Occipital lobe (tissue), 1 donor: ENCODE measurements at regions not wholly inside any gene's neighbourhood (a gene's known extent, or its start where the extent isn't known, plus 50 kb on each side); places are given as distances from the start of the nearest gene placed in this dataset.

Experiments
- DNase-seq: peaks from one replicate; lab custom pipeline; 2025; lab: John Stamatoyannopoulos, UW

GRCh38 chr2:121073320-121074210 lies 211.4 kb downstream of the TFCP2L1 start:
- DNase-seq = no peak

DNA sequence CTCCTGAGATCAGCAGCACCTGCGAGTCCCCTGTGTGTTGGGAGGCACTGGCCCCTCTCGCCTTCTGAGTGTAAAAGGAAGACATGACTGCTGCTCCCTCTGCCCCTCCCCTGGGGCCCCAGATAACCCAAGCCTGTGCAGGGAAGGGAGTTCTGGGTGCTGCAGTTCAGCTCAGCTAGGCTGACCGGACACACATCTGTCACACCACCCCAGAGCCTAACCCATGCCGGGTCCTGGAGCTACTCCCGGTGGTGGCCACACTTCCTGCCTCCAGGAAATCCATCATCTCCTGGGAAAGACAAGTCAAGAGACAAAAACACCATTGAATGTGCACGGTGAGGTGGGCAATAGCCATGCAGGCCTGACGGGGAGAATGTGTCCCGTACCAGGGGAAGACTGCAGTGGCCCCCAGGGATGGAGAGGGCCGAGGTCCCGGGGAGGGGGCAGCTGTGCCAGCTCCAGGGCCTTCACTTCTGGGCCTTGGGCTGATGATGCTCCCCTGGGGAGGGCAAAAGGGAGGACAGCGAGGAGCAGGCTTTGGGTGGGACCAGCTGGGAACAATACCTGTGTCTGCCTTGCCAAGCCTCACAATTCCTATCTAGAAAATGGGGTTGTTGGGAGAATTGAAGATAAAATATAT lies 210.6 kb downstream of the TFCP2L1 start:
- DNase-seq = no peak

DNA sequence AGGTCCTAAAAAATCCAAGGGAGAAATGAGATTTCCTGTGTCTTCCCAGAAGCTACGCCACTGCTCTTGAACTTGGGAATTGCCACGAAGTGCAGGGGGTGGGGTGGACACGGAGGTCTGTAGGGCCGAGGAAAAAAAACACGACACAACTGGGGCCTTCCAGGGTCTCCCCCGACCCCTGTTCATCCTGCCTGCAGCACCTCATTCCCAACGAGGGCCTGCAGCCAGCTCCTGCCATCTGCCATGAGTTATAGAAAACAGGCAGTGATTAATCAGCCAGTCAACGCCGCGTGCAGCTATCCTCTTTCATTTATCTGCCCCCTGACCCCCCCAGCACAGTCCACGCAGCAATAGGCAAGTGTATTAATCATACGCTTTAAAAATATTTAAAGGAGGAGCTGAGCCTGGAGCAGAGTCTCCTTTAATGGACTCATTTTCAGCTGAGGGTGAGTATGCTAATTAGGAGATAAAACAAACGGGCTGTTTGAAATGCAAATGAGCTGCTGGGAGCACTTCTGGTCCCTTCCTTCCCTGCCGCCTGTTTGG lies 209.9 kb downstream of the TFCP2L1 start:
- DNase-seq = peak; percentile 46

DNA sequence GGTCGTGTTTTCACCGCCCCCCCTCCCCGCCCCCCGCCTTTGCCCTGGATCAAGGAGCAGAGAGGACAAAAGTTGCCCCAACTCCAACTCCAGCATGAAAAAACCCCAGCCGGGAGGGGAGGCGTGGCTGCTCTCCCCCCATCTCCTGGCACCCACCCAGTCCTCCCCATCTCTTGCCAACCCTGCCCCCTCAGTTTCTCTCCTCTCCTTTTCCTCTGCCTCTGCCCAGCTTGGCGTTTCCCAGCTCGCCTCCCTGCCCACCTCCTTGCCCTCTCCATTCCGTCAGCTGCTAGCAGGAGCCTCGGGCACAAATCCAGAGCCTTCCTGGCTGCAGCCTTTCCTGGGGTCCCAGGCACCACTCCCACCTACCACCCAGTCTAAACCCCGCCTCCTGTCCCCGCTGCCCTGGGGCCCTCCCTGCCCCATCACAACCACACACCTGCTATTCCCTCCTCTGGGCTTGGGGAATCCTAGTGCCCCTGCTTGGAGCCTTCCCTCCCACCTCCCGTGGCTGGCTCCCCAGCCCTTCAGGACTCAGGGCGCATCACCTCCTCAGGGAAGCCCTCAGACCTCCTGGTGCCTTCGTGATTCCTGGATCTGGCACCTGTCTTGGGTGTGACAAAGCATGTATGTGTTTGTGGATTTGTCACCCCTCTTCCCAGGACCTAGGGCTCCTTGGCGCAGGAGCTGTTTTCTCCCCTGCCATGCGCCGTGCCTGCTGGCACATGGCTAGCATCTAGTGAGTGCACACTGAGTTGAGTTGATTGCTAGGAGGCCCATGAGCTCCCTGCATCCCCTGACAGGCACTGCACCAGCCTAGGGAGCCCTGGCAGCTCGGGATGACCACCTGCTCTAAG lies 209.1 kb downstream of the TFCP2L1 start:
- no peak for DNase-seq

DNA sequence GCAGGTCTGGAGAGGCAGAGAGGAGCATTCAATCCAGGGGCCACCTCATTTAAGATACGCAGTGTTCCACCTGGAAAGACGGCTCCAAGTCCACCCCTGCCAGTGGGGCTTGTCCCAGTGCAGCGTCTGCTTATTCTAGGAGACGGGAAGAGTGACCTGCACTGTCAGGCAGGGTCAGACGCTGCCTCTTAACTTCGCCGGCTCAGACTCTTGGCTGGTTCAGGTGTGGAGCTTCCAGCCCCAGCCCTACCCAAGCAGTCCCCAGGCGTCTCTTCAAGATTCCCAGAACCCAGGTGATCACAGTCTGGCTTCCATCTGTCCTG lies 208.5 kb downstream of the TFCP2L1 start:
- DNase-seq = no peak

GRCh38 chr2:121076885-121077549 lies 208.0 kb downstream of the TFCP2L1 start:
- no peak for DNase-seq

DNA sequence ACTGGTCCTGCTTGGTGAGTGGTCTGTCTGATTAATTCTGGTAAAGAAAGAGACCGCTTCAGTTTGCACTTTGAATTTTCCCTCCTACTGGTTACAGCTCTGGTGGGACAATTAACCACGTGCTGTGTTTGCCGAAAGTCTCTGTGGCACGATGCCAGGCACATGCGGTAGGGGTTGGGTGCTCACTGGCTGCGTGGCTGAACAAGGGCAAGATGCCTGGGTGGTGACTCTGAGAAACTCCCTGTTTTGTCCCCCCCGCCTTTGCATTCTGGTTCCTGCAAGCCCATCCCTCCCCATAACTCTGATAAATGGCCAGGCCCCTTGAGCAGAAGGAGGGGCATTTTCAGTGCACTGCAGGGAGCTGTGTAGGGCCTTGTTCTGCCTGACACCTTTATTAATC lies 206.1 kb downstream of the TFCP2L1 start:
- no peak for DNase-seq

GRCh38 chr2:121080013-121080772 lies 204.8 kb downstream of the TFCP2L1 start:
- peak; percentile 11 for DNase-seq

DNA sequence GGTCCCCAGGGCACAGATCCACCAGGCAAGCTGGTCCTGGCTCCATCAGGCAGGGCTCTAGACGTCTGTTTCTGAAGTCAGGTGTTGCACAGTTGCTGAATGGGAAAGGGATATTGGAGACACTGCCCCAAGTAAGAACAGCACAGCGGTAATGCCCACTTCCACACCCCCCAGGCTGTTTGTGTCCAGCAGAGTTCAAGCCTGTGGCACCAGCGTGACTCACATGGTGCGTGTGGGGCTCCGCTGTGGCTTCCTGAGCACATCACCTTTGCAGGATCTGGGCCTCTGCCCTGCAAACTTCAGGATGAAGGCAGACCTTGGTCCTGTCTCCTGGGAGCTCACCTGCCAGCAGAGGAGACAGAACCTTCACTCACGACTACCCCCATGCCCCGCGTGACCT lies 203.3 kb downstream of the TFCP2L1 start:
- DNase-seq = no peak

- no peak for DNase-seq
These were observed 202.8 kb downstream of the TFCP2L1 start for GRCh38 chr2:121082191-121082590.

DNA sequence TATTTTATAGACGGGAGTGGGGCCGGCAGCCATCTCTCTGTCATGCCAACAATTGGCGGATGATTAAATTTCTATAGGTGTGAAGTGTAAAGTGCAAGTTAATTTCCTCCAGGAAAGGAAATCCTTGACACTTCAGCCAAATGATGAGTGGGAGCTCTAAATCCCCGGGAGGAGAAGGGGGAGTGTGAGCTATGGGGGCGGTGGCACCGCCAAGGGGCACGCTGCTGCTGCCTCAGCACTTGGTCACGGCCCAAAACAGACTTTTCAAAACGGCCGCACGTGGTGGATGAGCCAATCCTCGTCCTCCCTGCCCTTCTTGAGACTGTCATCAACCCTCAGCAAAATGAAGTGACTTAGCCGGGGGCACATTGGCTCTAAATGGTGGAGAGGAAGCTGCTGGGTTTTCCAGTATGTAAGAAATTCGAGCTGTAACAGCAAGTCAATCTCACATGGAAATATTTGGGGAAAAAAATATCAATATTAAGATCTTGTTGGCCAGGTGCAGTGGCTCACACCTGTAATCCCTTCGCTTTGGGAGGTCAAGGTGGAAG lies 200.8 kb downstream of the TFCP2L1 start:
- DNase-seq = no peak

GRCh38 chr2:121085801-121086200 lies 199.2 kb downstream of the TFCP2L1 start:
- no peak for DNase-seq

- no peak for DNase-seq
These were observed 198.6 kb downstream of the TFCP2L1 start for GRCh38 chr2:121086450-121086849.

DNA sequence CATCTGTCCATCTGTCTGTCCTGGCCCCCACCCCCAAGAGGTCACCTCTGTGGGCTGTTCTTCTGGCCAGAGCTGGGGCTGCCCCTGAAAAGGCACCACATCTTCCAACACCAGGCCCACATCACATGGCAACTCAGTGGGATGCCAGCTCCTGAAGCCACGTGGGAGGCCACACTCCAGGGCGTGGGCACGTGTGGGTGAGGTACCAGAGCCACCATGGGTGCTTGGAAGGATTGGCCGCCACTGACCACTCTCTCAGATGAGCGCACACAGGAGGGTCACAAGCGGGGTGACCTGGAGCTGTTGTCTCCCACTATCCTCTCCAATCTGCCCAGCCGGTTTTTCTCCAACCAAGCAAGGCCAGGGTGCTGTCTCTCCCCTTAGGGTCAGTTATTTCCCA lies 197.9 kb downstream of the TFCP2L1 start:
- DNase-seq = no peak

GRCh38 chr2:121088251-121089165 lies 196.5 kb downstream of the TFCP2L1 start:
- DNase-seq = no peak

- no peak for DNase-seq
These were observed 195.9 kb downstream of the TFCP2L1 start for GRCh38 chr2:121089166-121089510.

DNA sequence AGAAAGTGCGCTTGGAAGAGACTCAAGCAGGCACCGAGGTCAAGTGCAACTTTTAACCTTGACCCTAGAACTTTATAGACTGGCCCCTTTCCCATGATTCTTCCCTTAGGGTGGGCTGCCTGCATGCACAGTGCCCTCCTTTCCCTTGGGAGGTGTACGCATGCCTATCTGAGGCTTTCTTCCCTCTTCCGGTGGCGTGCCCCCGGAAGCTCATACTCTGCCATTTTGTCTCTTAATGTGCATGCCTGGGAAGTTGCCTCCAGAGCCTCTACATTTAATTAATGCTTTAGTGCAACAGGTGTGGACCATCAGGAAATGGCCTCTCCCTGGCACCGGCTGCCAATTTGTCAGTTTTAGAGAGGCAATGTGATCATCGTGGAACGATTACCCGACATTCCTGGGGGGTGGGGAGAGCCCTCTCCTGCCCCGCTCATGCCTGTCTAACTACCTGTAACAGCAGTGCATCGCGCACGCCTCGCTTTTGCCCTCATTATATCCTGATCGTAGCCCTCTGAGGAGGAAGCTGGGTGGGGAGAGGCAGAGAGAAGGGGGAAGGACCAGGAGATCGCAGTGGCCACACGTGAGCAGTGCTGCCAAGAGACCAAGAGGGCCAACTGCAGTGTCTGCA lies 194.8 kb downstream of the TFCP2L1 start:
- no peak for DNase-seq

DNA sequence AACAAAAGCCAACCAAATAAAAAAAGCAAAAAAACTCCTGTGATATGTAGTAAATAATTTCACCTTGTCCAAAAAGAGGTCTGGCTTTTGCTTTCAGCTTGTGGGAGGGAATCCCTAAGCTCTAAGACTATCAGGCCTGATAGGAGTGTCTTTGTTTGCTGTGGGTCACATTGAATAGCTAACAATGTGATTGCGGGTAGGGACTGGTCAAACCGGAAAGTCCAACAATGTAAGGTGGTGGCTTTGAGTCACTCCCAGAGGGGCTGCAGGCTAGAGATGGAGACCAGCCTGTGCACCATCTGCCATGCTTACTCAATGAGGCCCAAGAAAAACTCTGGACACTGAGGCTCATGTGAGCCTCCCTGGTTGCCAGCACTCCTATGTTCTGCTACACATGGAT lies 192.9 kb downstream of the TFCP2L1 start:
- DNase-seq = no peak

GRCh38 chr2:121093692-121094091 lies 191.3 kb downstream of the TFCP2L1 start:
- no peak for DNase-seq
